Gastroesophageal sphincter (tissue), 4 donors: ENCODE measurements at regions not wholly inside any gene's neighbourhood (a gene's known extent, or its start where the extent isn't known, plus 50 kb on each side); places are given as distances from the start of the nearest gene placed in this dataset.

ENCODE experiments used
- ATAC-seq: fragments of 150-250 bp; one replicate; pipeline ENCODE4 v1.9.1; 2016; ENCODE audit warnings: mild to moderate bottlenecking, moderate library complexity
- H3K27ac ChIP-seq, 4 donors: fragments of 200-600 bp; sonication (generic) in 3 of 4; 1 replicate in 3 of 4; 2 replicates in 1 of 4; pipeline ENCODE4 v1.5.1; 2016 to 2019
- H3K27me3 ChIP-seq: fragments of 200-600 bp; sonication (generic); one replicate; pipeline ENCODE4 v1.5.1; 2019
- H3K36me3 ChIP-seq, 2 donors: fragments of 200-600 bp; sonication (generic); one replicate each; pipeline ENCODE4 v1.5.1; 2019; ENCODE audit warnings: control low read depth in 1 of 2
- H3K4me1 ChIP-seq, 3 donors: fragments of 200-600 bp; sonication (generic); 1 replicate in 2 of 3; 2 replicates in 1 of 3; pipeline ENCODE4 v1.5.1; 2016 to 2019; ENCODE audit warnings: control low read depth in 2 of 3
- H3K4me3 ChIP-seq, 2 donors: fragments of 200-600 bp; sonication (generic); one replicate each; pipeline ENCODE4 v1.5.1; 2019; ENCODE audit warnings: mild to moderate bottlenecking in 1 of 2, moderate library complexity in 1 of 2
- H3K9me3 ChIP-seq, 3 donors: fragments of 200-600 bp; sonication (generic); one replicate each; pipeline ENCODE4 v1.5.1; 2017 to 2019; ENCODE audit warnings: control low read depth in 2 of 3
- EP300 ChIP-seq: sonication (generic); formaldehyde crosslinking; IDR thresholded peaks from one replicate; pipeline ENCODE4 v1.6.1; 2017; ENCODE audit warnings: antibody characterized with exemption, mild to moderate bottlenecking
- POLR2A ChIP-seq, 2 donors: fragments of 450-650 bp; IDR thresholded peaks; one replicate each; pipeline ENCODE4 v1.6.1; 2017; ENCODE audit warnings: antibody characterized with exemption in 2 of 2, mild to moderate bottlenecking in 2 of 2, moderate library complexity in 1 of 2
- POLR2AphosphoS5 ChIP-seq: sonication (generic); formaldehyde crosslinking; IDR thresholded peaks from one replicate; pipeline ENCODE4 v1.6.1; 2017; ENCODE audit warnings: antibody characterized with exemption
- WGBS, 2 donors: methylation state at CpG; one replicate each; pipeline ENCODE4 v1.1.5; 2018; ENCODE audit warnings: low coverage in 1 of 2; 5-methylcytosine and 5-hydroxymethylcytosine counted together
- TF ChIP-seq, protein P1 (sequence below), 4 experiments: fragments of 200-600 bp in 2 of 4; fragments of 450-650 bp in 2 of 4; sonication (generic) in 1 of 4; IDR thresholded peaks; one replicate each; pipeline ENCODE4 v1.5.1; 2017 to 2019; ENCODE audit warnings: antibody characterized with exemption in 4 of 4, mild to moderate bottlenecking in 2 of 4, moderate library complexity in 2 of 4

DNA sequence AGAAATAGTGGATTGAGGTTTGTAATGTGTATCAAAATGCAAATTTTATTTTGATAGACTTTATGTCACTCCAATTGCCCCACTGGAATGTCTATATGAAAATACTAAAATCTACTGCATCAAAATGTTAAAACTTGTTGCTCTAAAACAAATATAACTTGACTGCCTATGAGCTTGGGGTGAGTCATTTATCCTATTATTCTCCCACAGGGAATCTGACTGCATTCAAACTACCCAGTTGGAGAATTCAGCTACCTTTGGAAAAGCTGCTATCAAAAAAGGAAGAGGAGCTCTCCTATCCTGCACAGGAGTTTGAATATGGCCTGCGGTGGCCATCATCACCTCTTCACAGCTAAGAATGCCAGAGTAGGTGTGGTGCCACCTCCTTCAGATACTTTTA, 173.1 kb downstream of the KLHL28 start:
- no peak for ATAC-seq
- TF ChIP-seq EP300, result no peak
- TF ChIP-seq POLR2AphosphoS5, result no peak
- H3K27me3 ChIP-seq, result no peaks in the 10 kb centered on the region
- H3K4me3 ChIP-seq, result no peak overlapping the region
- H3K4me1 ChIP-seq, result no peaks in the 10 kb centered on the region
- no peaks in the 10 kb centered on the region for H3K36me3 ChIP-seq
- H3K9me3 ChIP-seq, result no peaks in the 10 kb centered on the region
- H3K27ac ChIP-seq, result no peak overlapping the region
- WGBS, 2 donors, result 100% methylated on average over 1 of the region's 1 CpG; no CpG with 5 or more reads in 1 of the 2 donors

DNA sequence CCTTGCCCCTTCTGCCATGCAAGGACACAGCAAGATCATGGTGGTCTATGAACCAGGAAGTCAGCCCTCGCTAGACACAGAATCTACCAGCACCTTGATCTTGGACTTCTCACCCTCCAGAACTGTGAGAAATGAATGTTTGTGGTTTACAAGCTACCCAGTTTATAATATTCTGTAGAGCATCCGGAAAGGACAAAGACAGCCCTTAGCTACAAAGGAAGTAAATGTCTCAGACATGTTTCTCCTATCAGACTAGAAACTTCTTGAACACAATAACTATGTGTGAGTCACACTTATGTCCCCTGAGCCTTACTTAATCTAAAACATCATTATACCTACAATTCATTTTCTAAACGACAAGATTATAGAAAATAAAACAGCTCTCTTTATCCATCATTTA, 176.7 kb downstream of the KLHL28 start:
- no peaks in the 10 kb centered on the region for H3K9me3 ChIP-seq
- no peak for TF ChIP-seq POLR2AphosphoS5
- TF ChIP-seq POLR2A (IDR thresholded peaks at IDR 0.05), result no peak
- TF ChIP-seq, protein P1, sequence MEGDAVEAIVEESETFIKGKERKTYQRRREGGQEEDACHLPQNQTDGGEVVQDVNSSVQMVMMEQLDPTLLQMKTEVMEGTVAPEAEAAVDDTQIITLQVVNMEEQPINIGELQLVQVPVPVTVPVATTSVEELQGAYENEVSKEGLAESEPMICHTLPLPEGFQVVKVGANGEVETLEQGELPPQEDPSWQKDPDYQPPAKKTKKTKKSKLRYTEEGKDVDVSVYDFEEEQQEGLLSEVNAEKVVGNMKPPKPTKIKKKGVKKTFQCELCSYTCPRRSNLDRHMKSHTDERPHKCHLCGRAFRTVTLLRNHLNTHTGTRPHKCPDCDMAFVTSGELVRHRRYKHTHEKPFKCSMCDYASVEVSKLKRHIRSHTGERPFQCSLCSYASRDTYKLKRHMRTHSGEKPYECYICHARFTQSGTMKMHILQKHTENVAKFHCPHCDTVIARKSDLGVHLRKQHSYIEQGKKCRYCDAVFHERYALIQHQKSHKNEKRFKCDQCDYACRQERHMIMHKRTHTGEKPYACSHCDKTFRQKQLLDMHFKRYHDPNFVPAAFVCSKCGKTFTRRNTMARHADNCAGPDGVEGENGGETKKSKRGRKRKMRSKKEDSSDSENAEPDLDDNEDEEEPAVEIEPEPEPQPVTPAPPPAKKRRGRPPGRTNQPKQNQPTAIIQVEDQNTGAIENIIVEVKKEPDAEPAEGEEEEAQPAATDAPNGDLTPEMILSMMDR (IDR thresholded peaks at IDR 0.05), result no peak
- TF ChIP-seq EP300, result no peak
- 58 to 68% methylated on average over 3 of the region's 3 CpGs for WGBS, 2 donors

DNA sequence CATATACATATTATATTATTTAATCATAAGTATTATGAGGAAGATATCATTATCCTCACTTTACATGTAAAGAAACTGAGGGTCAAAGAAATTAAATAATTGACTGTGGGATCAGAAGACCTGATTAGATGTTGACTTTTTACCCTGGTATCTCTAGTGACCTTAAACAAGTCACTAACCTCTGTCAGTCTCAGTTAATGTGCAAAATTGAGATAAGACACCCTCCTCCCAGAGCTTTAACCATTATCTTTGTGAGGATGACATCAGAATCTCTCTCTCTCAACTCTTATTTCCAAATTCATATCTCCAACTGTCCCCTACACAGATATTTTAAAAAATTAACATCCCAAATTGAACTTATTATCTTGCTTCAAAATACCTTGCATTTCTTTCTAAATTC, 177.8 kb downstream of the KLHL28 start:
- Histone ChIP-seq H3K9me3 (no peaks in the 10 kb centered on the region), H3K4me3 (no peak overlapping the region), H3K27me3 (no peaks in the 10 kb centered on the region), H3K27ac (no peak overlapping the region), H3K4me1 (no peaks in the 10 kb centered on the region), H3K36me3 (no peaks in the 10 kb centered on the region)
- no peak for ATAC-seq
- TF ChIP-seq, protein P1 (IDR thresholded peaks at IDR 0.05), result no peak
- TF ChIP-seq POLR2AphosphoS5, result no peak
- TF ChIP-seq EP300, result no peak
- TF ChIP-seq POLR2A (IDR thresholded peaks at IDR 0.05), result no peak

More for the DNA sequence above, 176.7 kb downstream of the KLHL28 start:
- no peak overlapping the region for H3K4me3 ChIP-seq
- H3K27ac ChIP-seq, result no peak overlapping the region
- ATAC-seq, result no peak
- H3K27me3 ChIP-seq, result no peaks in the 10 kb centered on the region
- H3K4me1 ChIP-seq, result no peaks in the 10 kb centered on the region
- H3K36me3 ChIP-seq, result no peaks in the 10 kb centered on the region

DNA sequence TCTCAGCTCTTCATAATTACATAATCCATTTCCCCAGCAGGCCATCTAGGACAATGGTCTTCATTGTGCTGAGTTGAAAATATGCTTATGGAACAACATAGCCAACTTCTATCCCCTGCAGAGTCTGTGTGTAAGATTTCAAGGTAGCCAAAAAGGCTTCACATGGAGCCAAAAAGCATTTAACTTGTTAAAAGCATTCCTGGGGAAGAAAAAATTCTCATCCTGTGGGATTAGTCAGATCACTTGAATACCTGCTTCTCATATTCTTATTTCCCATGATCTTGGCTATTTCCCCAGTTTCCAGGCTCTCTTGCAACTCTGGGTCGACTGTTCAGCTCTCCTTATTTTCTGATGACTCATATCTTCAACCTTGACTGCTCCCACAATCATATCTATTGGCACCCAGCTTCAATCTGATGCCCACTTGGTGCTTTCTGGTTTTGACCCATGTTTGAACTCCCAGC, 178.9 kb downstream of the KLHL28 start:
- Histone ChIP-seq H3K9me3 (no peaks in the 10 kb centered on the region), H3K36me3 (no peaks in the 10 kb centered on the region), H3K4me1 (no peaks in the 10 kb centered on the region), H3K27me3 (no peaks in the 10 kb centered on the region), H3K4me3 (no peak overlapping the region), H3K27ac (no peak overlapping the region)
- TF ChIP-seq POLR2A (IDR thresholded peaks at IDR 0.05), result no peak
- TF ChIP-seq POLR2AphosphoS5, result no peak
- TF ChIP-seq EP300, result no peak
- 0 to 17% methylated on average over 1 of the region's 1 CpG for WGBS, 2 donors
- no peak for ATAC-seq

DNA sequence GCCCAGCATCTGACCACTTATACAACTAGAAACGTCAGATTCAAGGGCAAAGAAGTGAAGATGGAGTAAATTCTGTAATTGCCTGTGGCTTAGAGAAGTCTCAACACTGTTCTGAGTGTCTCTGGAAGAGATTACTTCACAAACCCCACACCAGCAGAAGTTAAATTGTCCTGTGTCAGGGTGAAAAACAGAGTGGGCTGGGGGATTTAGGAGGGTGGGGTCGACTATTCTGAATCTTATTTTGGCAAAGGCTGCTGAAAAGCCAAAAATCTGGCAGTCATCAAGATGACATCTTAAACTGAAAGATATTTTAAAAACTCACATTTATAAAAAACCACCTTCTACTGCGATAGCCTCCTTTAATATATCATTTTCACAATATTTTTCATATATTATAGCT, 180.8 kb downstream of the KLHL28 start:
- 28 to 33% methylated on average over 3 of the region's 3 CpGs for WGBS, 2 donors
- Histone ChIP-seq H3K4me3 (no peak overlapping the region), H3K4me1 (no peaks in the 10 kb centered on the region), H3K27me3 (no peaks in the 10 kb centered on the region), H3K27ac (no peak overlapping the region), H3K9me3 (no peaks in the 10 kb centered on the region), H3K36me3 (no peaks in the 10 kb centered on the region)
- no peak for ATAC-seq
- TF ChIP-seq POLR2AphosphoS5, result no peak
- TF ChIP-seq POLR2A (IDR thresholded peaks at IDR 0.05), result no peak
- no peak for TF ChIP-seq EP300
- TF ChIP-seq, protein P1 (IDR thresholded peaks at IDR 0.05), result no peak

DNA sequence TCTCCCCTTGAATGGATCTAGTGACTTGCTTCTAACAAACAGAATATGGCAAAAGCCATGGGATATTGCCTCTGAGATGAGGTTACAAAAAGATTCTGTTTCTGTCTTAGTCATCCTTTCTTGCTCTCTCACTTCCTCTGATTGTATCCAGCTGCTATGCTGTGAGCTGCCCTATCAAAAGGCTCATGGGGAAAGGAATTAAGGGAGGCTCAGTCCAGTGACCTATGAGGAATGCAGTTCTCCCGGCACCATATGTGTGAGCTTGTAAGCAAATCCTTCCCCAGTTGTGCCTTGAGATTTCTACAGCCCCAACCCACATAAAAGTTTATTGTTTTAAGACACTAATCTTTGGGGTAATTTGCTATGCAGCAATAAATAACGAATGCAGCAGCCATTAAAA, 183.1 kb downstream of the KLHL28 start:
- Histone ChIP-seq H3K27ac (no peak overlapping the region), H3K36me3 (no peaks in the 10 kb centered on the region), H3K9me3 (no peaks in the 10 kb centered on the region), H3K4me3 (no peak overlapping the region), H3K27me3 (no peaks in the 10 kb centered on the region), H3K4me1 (no peaks in the 10 kb centered on the region)
- 0 to 34% methylated on average over 1 to 2 of the region's 2 CpGs for WGBS, 2 donors
- no peak for TF ChIP-seq POLR2AphosphoS5
- no peak for TF ChIP-seq POLR2A (IDR thresholded peaks at IDR 0.05)
- TF ChIP-seq, protein P1 (IDR thresholded peaks at IDR 0.05), result no peak
- TF ChIP-seq EP300, result no peak
- no peak for ATAC-seq
